Dedifferentiated amniotic fluid mesenchymal stem cell (primary cell): ENCODE measurements at regions not wholly inside any gene's neighbourhood (a gene's known extent, or its start where the extent isn't known, plus 50 kb on each side); places are given as distances from the start of the nearest gene placed in this dataset.

ENCODE experiments used
- DNase-seq: peaks from one replicate; pipeline ENCODE4 v3.0.0-alpha.2; 2016; ENCODE audit errors: extremely low spot score

- DNase-seq, result no peak
These were observed 220.7 kb upstream of the NRSN1 start for GRCh38 chr6:23905133-23905815.

- no peak for DNase-seq
These were observed 215.6 kb upstream of the NRSN1 start for GRCh38 chr6:23910420-23910819.

GRCh38 chr6:23927935-23928334 lies 198.1 kb upstream of the NRSN1 start:
- DNase-seq, result no peak

- DNase-seq, result no peak
These were observed 196.8 kb upstream of the NRSN1 start for GRCh38 chr6:23929201-23929600.

GRCh38 chr6:23940466-23940865 lies 185.5 kb upstream of the NRSN1 start:
- DNase-seq, result peak; percentile 57

GRCh38 chr6:23951691-23952090 lies 174.3 kb upstream of the NRSN1 start:
- DNase-seq, result no peak

GRCh38 chr6:23952245-23952644 lies 173.8 kb upstream of the NRSN1 start:
- DNase-seq, result no peak

GRCh38 chr6:23953976-23954375 lies 172.0 kb upstream of the NRSN1 start:
- DNase-seq, result no peak

- DNase-seq, result no peak
These were observed 169.0 kb upstream of the NRSN1 start for GRCh38 chr6:23957017-23957416.

GRCh38 chr6:23964865-23965264 lies 161.2 kb upstream of the NRSN1 start:
- no peak for DNase-seq

- DNase-seq, result no peak
These were observed 156.7 kb upstream of the NRSN1 start for GRCh38 chr6:23969344-23969743.

GRCh38 chr6:23977706-23978105 lies 148.3 kb upstream of the NRSN1 start:
- no peak for DNase-seq

- no peak for DNase-seq
These were observed 145.1 kb upstream of the NRSN1 start for GRCh38 chr6:23980965-23981364.

- DNase-seq, result no peak
These were observed 144.1 kb upstream of the NRSN1 start for GRCh38 chr6:23981923-23982322.

GRCh38 chr6:23983735-23984134 lies 142.3 kb upstream of the NRSN1 start:
- DNase-seq, result no peak

GRCh38 chr6:23985015-23985414 lies 141.0 kb upstream of the NRSN1 start:
- no peak for DNase-seq

- DNase-seq, result no peak
These were observed 136.0 kb upstream of the NRSN1 start for GRCh38 chr6:23989885-23990533.

GRCh38 chr6:23994013-23994412 lies 132.0 kb upstream of the NRSN1 start:
- DNase-seq, result no peak

- DNase-seq, result peak; percentile 80
These were observed 122.0 kb upstream of the NRSN1 start for GRCh38 chr6:24004062-24004461.

GRCh38 chr6:24004659-24005058 lies 121.4 kb upstream of the NRSN1 start:
- DNase-seq, result no peak

GRCh38 chr6:24006254-24006653 lies 119.8 kb upstream of the NRSN1 start:
- no peak for DNase-seq

- DNase-seq, result no peak
These were observed 116.7 kb upstream of the NRSN1 start for GRCh38 chr6:24009319-24009718.

- no peak for DNase-seq
These were observed 115.9 kb upstream of the NRSN1 start for GRCh38 chr6:24010133-24010532.

- DNase-seq, result no peak
These were observed 109.7 kb upstream of the NRSN1 start for GRCh38 chr6:24016286-24016685.
